Suprapubic skin (tissue), 4 donors: ENCODE measurements at regions not wholly inside any gene's neighbourhood (a gene's known extent, or its start where the extent isn't known, plus 50 kb on each side); places are given as distances from the start of the nearest gene placed in this dataset.

Experiments used
- DNase-seq, 2 donors: peaks; one replicate each; pipeline ENCODE4 v3.0.0-alpha.2; 2019; ENCODE audit warnings: low spot score in 2 of 2
- H3K27ac ChIP-seq: fragments of 200-600 bp; sonication (generic); one replicate; pipeline ENCODE4 v1.5.1; 2019
- H3K27me3 ChIP-seq: fragments of 200-600 bp; sonication (generic); one replicate; pipeline ENCODE4 v1.5.1; 2019
- H3K36me3 ChIP-seq: fragments of 200-600 bp; sonication (generic); one replicate; pipeline ENCODE4 v1.5.1; 2019
- H3K4me1 ChIP-seq: fragments of 200-600 bp; sonication (generic); one replicate; pipeline ENCODE4 v1.5.1; 2019
- H3K4me3 ChIP-seq: fragments of 200-600 bp; sonication (generic); one replicate; pipeline ENCODE4 v1.5.1; 2019; ENCODE audit warnings: mild to moderate bottlenecking
- H3K9me3 ChIP-seq: fragments of 200-600 bp; sonication (generic); one replicate; pipeline ENCODE4 v1.5.1; 2019
- EP300 ChIP-seq: sonication (generic); formaldehyde crosslinking; IDR thresholded peaks from one replicate; pipeline ENCODE4 v1.6.1; 2017; ENCODE audit warnings: antibody characterized with exemption
- POLR2A ChIP-seq, 2 donors: fragments of 450-650 bp; IDR thresholded peaks; one replicate each; pipeline ENCODE4 v1.6.1; 2017; ENCODE audit warnings: antibody characterized with exemption in 2 of 2, mild to moderate bottlenecking in 2 of 2, moderate library complexity in 2 of 2
- POLR2AphosphoS5 ChIP-seq, 3 donors: sonication (generic); formaldehyde crosslinking; IDR thresholded peaks; one replicate each; pipeline ENCODE4 v1.6.1; 2017; ENCODE audit warnings: antibody characterized with exemption in 3 of 3
- WGBS: methylation state at CpG from one replicate; pipeline ENCODE4 v1.1.5; 2018; 5-methylcytosine and 5-hydroxymethylcytosine counted together
- TF ChIP-seq, protein P1 (sequence below), 2 donors: fragments of 200-600 bp in 1 of 2; fragments of 450-650 bp in 1 of 2; sonication (generic) in 1 of 2; IDR thresholded peaks; one replicate each; pipeline ENCODE4 v1.5.1; 2016 to 2019; ENCODE audit warnings: antibody characterized with exemption in 2 of 2, mild to moderate bottlenecking in 1 of 2, moderate library complexity in 1 of 2

DNA sequence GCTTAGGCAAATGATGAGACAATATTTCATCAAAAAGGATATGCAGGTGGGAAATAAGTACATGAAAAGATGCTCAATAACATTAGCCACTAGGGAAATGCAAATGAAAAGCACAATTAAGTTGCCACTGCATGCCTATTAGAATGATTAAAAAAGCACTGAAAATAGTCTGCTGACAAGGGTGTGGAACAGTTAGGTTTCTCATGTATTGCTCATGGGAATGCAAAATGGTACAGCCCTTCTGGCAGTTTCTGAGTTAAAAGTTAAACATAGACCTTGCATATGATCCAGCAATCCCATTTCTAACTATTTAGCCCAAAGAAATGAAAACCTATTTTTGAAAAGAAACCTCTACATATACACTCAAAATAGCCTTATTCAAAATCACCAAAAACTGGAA lies 393.0 kb downstream of the BMP4 start:
- no peaks in the 10 kb centered on the region for H3K4me1 ChIP-seq
- no peaks in the 10 kb centered on the region for H3K36me3 ChIP-seq
- no peak for DNase-seq
- peaks cover 5% of the 10 kb centered on the region for H3K9me3 ChIP-seq
- TF ChIP-seq EP300 (no peak), POLR2A (IDR thresholded peaks at IDR 0.05) (no peak), POLR2AphosphoS5 (IDR thresholded peaks at IDR 0.05) (no peak)
- TF ChIP-seq, protein P1, sequence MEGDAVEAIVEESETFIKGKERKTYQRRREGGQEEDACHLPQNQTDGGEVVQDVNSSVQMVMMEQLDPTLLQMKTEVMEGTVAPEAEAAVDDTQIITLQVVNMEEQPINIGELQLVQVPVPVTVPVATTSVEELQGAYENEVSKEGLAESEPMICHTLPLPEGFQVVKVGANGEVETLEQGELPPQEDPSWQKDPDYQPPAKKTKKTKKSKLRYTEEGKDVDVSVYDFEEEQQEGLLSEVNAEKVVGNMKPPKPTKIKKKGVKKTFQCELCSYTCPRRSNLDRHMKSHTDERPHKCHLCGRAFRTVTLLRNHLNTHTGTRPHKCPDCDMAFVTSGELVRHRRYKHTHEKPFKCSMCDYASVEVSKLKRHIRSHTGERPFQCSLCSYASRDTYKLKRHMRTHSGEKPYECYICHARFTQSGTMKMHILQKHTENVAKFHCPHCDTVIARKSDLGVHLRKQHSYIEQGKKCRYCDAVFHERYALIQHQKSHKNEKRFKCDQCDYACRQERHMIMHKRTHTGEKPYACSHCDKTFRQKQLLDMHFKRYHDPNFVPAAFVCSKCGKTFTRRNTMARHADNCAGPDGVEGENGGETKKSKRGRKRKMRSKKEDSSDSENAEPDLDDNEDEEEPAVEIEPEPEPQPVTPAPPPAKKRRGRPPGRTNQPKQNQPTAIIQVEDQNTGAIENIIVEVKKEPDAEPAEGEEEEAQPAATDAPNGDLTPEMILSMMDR (IDR thresholded peaks at IDR 0.05): no peak
- H3K27me3 ChIP-seq: no peaks in the 10 kb centered on the region
- H3K4me3 ChIP-seq: no peak overlapping the region
- no peak overlapping the region for H3K27ac ChIP-seq

DNA sequence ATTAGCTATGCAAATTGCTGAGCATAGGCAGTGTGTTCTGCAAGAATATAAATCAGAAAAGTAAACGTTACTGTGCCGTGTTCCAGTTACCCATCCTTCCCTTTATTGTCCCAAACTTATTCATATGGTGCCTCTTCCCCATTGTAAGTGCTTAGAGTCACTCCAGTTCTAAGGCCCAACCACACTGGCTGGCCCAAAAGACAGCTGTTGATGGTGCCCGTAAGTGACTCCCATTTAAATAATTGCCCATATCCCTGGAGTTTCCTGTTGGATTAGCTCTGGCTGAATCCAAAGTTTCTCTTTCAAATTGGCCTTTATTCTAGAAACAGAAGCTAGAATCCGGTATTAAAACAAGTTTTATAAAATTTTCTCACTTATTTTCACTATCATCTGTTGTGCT lies 400.1 kb upstream of the DDHD1 start:
- H3K27me3 ChIP-seq: no peaks in the 10 kb centered on the region
- H3K9me3 ChIP-seq: no peaks in the 10 kb centered on the region
- H3K36me3 ChIP-seq: no peaks in the 10 kb centered on the region
- no peak for DNase-seq
- WGBS: 86% methylated on average over 4 of the region's 4 CpGs
- no peak overlapping the region for H3K4me3 ChIP-seq
- no peak for TF ChIP-seq EP300
- no peak for TF ChIP-seq POLR2A (IDR thresholded peaks at IDR 0.05)
- no peak for TF ChIP-seq POLR2AphosphoS5 (IDR thresholded peaks at IDR 0.05)
- TF ChIP-seq, protein P1 (IDR thresholded peaks at IDR 0.05): no peak
- H3K4me1 ChIP-seq: no peaks in the 10 kb centered on the region
- no peak overlapping the region for H3K27ac ChIP-seq

DNA sequence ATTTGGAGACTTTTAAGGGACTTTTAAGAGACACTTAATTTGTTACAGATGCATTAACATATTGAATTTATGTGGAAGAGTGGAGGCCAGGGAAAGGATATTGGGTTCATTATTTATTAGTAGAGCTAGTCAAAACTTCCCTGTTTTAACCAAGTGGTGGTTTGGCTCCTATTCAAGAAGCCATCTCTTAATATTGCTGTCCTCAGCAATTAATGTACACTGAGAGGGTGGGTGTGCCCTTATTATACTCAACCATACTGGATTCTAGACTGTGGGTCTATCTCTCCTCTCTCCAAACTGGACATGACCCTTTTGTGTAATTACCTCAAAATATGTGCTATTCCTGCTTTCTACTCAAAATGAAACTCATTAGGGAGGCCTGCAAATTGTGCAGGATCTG lies 398.7 kb upstream of the DDHD1 start:
- Histone ChIP-seq H3K27me3 (no peaks in the 10 kb centered on the region), H3K36me3 (no peaks in the 10 kb centered on the region), H3K27ac (no peak overlapping the region), H3K4me3 (no peak overlapping the region), H3K9me3 (no peaks in the 10 kb centered on the region), H3K4me1 (no peaks in the 10 kb centered on the region)
- TF ChIP-seq, protein P1 (IDR thresholded peaks at IDR 0.05): no peak
- no peak for TF ChIP-seq EP300
- no peak for TF ChIP-seq POLR2AphosphoS5 (IDR thresholded peaks at IDR 0.05)
- no peak for TF ChIP-seq POLR2A (IDR thresholded peaks at IDR 0.05)
- DNase-seq: no peak

DNA sequence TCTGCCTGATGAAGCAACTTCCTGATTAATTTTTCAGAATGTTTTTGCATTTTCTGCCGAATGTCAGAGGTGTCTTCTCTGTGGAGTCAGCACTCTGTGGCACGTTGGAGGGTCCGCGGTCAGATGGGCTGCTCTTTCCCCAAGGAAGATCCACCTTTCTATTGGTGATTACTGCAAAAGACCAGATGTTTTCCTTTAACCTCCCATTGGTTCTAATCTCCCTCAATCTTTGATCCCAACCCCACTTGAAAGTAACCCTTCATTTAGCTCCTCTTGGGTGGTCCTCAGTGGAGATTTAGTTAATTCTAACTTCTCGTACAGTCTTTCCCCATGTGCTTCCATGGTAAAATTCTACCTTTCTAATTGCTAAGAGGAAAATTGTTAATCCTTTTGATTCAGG lies 397.7 kb upstream of the DDHD1 start:
- H3K9me3 ChIP-seq: no peaks in the 10 kb centered on the region
- H3K27ac ChIP-seq: no peak overlapping the region
- no peaks in the 10 kb centered on the region for H3K4me1 ChIP-seq
- no peak for DNase-seq
- H3K27me3 ChIP-seq: no peaks in the 10 kb centered on the region
- TF ChIP-seq, protein P1 (IDR thresholded peaks at IDR 0.05): no peak
- TF ChIP-seq EP300 (no peak), POLR2A (IDR thresholded peaks at IDR 0.05) (no peak), POLR2AphosphoS5 (IDR thresholded peaks at IDR 0.05) (no peak)
- H3K36me3 ChIP-seq: no peaks in the 10 kb centered on the region
- no peak overlapping the region for H3K4me3 ChIP-seq
- WGBS: 93% methylated on average over 5 of the region's 5 CpGs

DNA sequence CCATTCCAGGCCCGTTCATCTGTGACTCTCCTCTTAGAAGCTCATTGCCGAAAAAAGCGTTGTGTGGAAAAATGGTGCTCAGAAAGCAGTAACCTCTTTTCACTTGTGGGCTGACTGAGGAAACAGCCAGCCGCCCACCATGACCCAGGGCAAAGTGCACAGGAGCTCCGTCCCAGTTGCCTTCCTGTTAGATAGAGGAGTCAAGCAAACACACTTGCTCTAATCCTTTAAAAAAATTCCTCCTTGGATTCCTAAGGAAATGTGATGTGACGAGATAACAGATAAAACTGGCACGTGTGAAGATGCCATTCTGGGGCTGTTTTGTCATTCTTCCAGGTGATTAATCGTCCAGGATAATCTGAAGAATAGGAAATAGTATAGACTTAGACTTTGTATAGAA lies 396.8 kb upstream of the DDHD1 start:
- Histone ChIP-seq H3K4me1 (no peaks in the 10 kb centered on the region), H3K9me3 (no peaks in the 10 kb centered on the region), H3K4me3 (no peak overlapping the region), H3K27ac (no peak overlapping the region), H3K36me3 (no peaks in the 10 kb centered on the region), H3K27me3 (no peaks in the 10 kb centered on the region)
- no peak for TF ChIP-seq POLR2AphosphoS5 (IDR thresholded peaks at IDR 0.05)
- TF ChIP-seq, protein P1 (IDR thresholded peaks at IDR 0.05): no peak
- TF ChIP-seq POLR2A (IDR thresholded peaks at IDR 0.05): no peak
- TF ChIP-seq EP300: no peak
- no peak for DNase-seq
- 54% methylated on average over 8 of the region's 8 CpGs for WGBS
